GM18498 (cell line): ENCODE measurements at regions not wholly inside any gene's neighbourhood (a gene's known extent, or its start where the extent isn't known, plus 50 kb on each side); places are given as distances from the start of the nearest gene placed in this dataset.
A peak's percentile ranks its signal among the peaks of the same experiment; 100 is the strongest.
"Not testable (repeated sequence)": the region's sequence is repeated elsewhere in the genome, so short reads cannot be mapped to it uniquely, and the experiment has no call there.

Source experiments
- ATAC-seq: cut with Tn5 transposase; IDR thresholded peaks from one replicate; pipeline ENCODE4 v1.9.1; 2021; ENCODE audit warnings: mild to moderate bottlenecking, moderate library complexity; ENCODE audit not compliant: unreplicated experiment

- no peak for ATAC-seq
Observed at GRCh38 chr4:149048451-149049143, 606.4 kb upstream of the NR3C2 start.

- no peak for ATAC-seq
Observed at GRCh38 chr4:149047368-149047767, 605.2 kb upstream of the NR3C2 start.

DNA sequence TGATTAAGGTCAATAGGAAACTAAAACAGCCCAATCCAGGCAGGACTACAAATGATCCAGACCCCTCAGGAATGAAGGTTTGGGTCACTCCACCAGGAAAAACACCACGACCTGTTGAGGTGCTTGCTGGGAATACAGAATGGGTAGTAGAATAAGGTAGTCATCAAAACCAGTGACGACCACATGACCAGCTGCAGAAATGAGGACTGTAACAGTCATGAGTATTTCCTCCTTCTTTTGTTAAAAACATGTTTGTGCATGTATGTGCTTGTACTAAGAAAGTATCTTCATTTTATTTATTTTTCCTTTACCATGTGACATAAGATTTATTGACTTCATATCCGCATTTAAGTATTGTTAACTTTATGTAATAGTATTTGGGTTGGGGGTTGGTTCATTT lies 603.5 kb upstream of the NR3C2 start:
- no peak for ATAC-seq

- ATAC-seq = not testable (repeated sequence)
Observed at GRCh38 chr4:149039786-149040185, 597.6 kb upstream of the NR3C2 start.

DNA sequence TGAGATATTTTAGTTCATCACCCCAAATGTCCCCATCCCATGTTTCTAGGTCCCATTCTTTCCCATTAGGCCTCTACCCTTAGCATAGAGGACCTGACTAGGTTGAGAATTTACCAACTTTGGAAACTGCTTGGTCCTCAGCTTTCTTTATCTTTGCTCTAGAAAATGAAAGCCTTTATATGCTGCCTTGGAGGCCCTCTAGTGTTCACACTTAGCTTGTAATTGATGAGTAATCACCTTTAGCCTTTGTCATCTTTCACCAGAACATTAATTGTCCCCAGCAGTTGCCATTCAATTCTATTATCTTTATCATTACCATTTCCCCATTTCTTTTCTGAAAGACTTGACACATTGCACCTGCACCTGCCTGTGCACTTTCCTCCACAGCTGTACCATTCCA lies 589.2 kb upstream of the NR3C2 start:
- peak; percentile 65 for ATAC-seq

DNA sequence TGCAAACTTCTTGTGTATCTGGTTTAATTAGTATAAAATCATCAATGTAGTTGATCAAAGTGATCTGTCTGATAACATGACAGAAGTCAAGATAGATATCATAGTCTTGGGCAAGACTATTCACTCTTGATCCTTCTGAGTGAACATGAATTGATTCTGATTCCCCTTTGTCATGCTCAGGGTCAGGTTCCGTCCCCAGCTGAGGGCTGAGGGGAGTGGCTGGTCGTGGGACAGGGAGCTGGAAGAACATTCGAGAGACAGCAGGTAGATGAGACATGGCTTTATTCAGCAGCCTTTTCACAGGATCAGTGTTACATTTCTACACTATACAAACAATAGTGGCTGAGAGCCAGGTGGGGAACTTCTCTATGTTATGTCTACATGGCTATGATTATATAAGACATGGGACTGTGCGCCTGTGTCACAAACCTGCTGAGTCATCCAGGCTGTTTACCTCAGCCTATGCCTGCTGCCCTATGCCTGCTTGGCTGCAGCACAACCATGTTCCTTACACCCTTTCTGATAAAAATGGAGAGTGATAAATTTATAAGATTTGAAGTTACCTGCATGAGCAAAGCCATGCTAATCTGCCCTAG lies 586.9 kb upstream of the NR3C2 start:
- ATAC-seq = no peak

- no peak for ATAC-seq
Observed at GRCh38 chr4:149026696-149027095, 584.5 kb upstream of the NR3C2 start.

DNA sequence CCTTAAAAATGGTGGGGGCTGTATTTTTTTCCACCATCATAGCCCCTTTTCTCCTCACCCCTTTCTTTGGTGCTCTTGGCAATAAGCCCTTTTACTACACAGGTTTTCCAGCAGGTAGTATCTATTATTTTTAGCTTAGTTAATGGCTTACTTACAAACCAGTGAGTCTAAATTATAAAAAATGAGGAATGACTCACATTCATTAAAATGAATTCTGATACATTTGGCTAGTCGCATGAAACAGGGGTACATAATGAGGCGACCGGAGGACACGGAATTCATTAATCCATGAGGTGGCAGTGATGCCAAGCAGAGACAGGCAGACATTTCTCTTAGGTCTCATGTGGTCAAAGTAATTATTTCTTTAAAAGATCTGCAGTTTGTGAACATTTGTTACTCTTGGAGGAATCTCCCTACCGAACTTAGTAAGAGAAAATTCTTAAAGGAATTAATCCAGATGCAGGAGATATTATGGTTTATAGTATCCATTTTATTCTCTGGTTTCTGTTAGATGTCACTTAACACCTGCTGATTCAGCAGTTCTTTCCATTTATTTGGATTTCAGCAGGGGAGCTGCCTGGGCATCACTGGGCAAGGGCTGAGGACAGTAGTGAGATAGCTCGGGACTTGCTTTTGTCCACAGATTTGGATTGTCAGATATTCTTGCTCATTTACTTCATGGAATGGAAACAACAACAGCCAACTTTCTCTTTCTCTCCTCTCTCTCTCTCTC lies 575.0 kb upstream of the NR3C2 start:
- no peak for ATAC-seq

DNA sequence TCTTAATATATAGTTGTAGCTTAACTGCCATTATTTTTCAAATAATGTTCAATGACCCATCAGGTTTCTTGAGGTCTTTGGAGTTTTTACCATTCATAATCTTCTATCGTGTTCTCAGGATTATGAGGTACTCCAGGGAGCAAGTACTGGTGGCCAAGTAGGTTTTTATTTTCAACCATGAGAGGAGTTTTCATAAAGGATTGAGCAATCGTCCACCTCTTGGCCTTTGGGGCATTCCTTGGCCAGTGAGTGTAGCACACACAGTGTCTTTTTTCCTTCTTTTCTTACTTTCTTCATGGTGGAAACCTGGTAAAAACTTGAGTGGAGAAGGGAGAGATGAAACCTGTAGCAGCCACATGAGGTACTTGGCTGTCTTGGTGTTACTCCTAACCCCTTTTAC lies 567.0 kb upstream of the NR3C2 start:
- ATAC-seq = no peak

DNA sequence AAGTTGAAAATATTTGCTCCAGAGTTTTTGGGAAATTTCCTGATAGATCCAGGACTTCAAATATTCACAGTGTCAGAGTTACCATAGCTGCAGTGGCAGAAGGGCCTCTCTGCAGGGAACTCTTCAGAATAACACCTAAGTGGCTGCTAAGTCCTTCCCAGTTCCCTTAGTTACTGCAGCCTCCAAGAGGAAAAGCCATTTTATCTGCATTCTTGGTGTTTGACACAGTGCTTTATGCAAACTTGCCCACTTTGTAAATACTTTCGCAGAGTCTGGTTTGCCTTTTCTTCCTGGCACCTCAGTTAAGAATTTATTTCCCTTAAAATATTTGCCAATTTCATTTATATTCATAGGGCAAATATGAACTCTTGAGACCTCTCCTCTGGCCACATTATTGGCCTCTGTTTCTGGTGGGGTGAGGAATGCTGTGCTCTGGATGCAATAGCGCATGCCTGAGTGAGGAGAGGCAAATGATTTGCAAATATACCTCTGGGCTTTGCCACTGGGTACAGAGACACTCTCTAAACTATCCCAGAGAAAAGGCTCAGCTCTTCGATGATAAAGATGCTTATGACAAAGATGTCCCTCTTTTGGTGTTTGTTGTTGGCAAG lies 566.3 kb upstream of the NR3C2 start:
- ATAC-seq = no peak

DNA sequence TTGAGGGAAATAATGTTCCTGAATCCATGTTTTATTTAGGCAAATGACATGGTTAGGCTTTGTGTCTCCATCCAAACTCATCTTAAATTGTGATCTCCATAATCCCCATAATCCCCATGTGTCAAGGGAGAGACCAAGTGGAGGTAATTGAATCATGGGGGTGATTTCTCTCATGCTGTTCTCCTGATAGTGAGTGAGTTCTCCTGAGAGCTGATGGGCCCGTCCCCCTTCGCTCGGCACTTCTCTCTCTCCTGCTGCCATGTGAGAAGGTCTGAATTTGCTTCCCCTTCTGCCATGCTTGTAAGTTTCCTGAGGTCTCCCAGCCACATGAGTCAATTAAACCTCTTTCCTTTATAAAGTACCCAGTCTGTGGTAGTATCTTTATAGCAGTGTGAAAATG lies 563.0 kb upstream of the NR3C2 start:
- no peak for ATAC-seq

DNA sequence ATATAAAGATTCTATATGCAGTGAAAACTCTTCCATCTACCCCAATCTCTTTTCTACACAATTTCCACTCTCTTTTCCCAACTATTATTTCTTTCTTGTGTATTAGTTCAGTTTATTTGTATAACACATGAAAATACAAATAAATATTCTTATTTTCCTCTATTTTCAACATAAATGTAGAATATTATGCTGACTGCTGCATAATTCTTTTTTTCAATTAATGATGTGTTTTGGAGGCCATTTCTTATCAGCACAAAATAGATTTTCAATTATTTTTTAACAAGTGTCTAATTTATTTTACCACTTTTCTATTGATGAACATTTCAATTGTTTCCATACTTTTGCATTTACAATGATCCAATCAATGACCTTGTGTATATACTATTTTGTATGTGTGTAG lies 557.7 kb upstream of the NR3C2 start:
- no peak for ATAC-seq

- no peak for ATAC-seq
Observed at GRCh38 chr4:148998719-148999118, 556.5 kb upstream of the NR3C2 start.

GRCh38 chr4:148986951-148987350 lies 544.7 kb upstream of the NR3C2 start:
- no peak for ATAC-seq

- ATAC-seq = no peak
Observed at GRCh38 chr4:148984951-148985350, 542.7 kb upstream of the NR3C2 start.

DNA sequence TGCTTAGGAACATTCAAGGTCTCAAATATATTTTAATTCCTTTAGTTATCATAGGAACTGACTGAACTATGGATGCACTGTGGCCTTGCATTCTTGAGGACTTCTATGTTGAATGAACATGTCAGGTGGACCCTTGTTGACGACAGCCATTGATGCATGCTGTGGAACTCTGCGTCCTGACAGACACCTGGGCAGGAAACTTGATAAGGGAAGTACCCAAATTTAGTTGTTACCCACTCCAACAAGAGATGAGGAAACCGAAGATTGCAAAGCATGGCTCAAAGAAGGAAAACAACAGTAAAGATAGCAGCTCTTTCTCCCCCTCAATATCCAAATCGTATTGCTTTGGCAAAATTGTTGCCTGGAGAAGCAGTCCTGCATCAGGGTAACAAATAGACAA lies 540.0 kb upstream of the NR3C2 start:
- ATAC-seq = no peak

DNA sequence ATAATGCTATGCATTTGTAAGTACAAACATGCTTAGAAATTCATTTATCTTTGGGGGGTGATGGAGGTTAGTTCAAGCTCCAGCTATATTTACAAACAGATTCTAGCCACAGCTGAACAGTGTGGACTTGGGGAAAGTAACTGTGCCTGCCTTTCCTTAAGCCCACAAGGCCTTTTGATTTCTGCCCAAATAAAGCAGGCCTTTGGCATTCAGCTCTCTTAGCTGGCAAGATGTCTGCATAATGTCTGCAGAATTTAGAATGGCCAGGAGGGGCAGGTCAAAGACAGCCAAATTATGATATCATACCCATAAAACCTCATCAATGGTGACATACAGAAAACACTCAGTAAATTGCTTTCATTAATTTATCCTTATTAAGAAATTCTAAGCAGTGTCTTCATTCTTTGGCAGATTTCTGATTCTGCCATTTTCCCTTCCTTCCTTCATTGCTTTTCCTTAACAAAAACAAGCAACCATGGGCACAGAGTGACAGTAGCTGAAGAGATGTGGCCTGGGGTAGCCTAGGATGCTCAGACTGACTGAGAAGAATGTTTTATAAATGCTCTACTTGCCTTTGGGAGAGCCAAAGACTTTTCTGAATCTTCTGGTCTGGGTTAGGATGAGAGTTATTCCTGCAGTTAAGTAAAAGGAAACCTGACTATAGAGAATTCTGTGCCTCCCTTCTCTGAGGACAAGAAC lies 538.7 kb upstream of the NR3C2 start:
- ATAC-seq = no peak

DNA sequence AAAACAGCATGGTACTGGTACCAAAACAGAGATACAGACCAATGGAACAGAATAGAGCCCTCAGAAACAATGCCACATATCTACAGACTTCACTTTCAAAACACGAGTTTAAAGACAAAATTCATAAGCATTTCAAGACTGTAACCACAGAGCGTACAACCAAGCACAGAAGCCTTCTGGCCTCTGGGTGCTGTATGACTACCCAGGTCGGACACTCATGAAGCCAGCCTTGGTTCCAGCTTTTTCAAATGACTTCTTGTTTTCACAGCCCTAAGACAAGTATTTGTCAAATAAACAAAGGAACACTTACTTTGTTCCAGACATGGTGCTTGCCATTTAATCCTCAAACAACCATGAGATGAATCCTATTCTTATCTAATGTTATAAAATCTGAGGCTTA lies 536.1 kb upstream of the NR3C2 start:
- ATAC-seq = no peak

- no peak for ATAC-seq
Observed at GRCh38 chr4:148975464-148975863, 533.2 kb upstream of the NR3C2 start.

DNA sequence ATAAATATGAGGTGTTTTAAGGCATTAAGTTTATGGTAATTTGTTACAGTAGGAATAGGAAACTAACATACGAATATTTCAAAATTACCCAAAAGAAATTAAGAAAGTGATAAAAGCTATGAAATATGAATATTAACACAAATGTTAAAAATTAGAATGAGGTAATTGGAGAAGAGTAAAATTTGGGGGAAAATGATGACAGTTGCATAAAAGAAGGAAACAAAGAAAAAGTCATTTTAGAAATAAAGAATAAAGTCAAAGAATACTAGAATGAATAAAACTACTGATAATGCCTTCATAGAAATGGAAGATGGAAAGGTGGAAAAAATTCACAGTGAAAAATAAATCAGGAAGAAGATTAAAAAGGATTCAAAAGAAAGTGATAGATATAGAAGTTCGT lies 522.9 kb upstream of the NR3C2 start:
- ATAC-seq = no peak

- no peak for ATAC-seq
Observed at GRCh38 chr4:148964456-148964855, 522.2 kb upstream of the NR3C2 start.
